ENCODE measurements at regions not wholly inside any gene's neighbourhood (a gene's known extent, or its start where the extent isn't known, plus 50 kb on each side); places are given as distances from the start of the nearest gene placed in this dataset.
"Not testable (repeated sequence)": the region's sequence is repeated elsewhere in the genome, so short reads cannot be mapped to it uniquely, and the experiment has no call there.

GRCh38 chr5:82886911-82887310, 190.3 kb downstream of the TMEM167A start:
- no peak for DNase-seq

- no peak for DNase-seq
Measured at GRCh38 chr5:82885627-82886389, 191.4 kb downstream of the TMEM167A start.

GRCh38 chr5:82884821-82885471, 192.2 kb downstream of the TMEM167A start:
- DNase-seq, result no peak

- DNase-seq, result no peak
Measured at GRCh38 chr5:82882316-82882715, 194.9 kb downstream of the TMEM167A start.

GRCh38 chr5:82881571-82882174, 195.5 kb downstream of the TMEM167A start:
- no peak for DNase-seq

GRCh38 chr5:82879089-82879488, 198.1 kb downstream of the TMEM167A start:
- no peak for DNase-seq

- no peak for DNase-seq
Measured at GRCh38 chr5:82873452-82873851, 203.7 kb downstream of the TMEM167A start.

- DNase-seq, result not testable (repeated sequence)
Measured at GRCh38 chr5:82872321-82873288, 204.6 kb downstream of the TMEM167A start.

- DNase-seq, result no peak
Measured at GRCh38 chr5:82865625-82866024, 211.6 kb downstream of the TMEM167A start.

GRCh38 chr5:82863266-82863665, 213.9 kb downstream of the TMEM167A start:
- DNase-seq, result no peak

- DNase-seq, result no peak
Measured at GRCh38 chr5:82862711-82863110, 214.5 kb downstream of the TMEM167A start.

GRCh38 chr5:82862261-82862660, 214.9 kb downstream of the TMEM167A start:
- no peak for DNase-seq

- DNase-seq, result no peak
Measured at GRCh38 chr5:82861701-82862100, 215.5 kb downstream of the TMEM167A start.

- DNase-seq, result no peak
Measured at GRCh38 chr5:82859451-82860140, 217.6 kb downstream of the TMEM167A start.

GRCh38 chr5:82858151-82859025, 218.8 kb downstream of the TMEM167A start:
- DNase-seq, result no peak

GRCh38 chr5:82855893-82856550, 221.2 kb downstream of the TMEM167A start:
- DNase-seq, result no peak

GRCh38 chr5:82854956-82855355, 222.2 kb downstream of the TMEM167A start:
- no peak for DNase-seq

- DNase-seq, result no peak
Measured at GRCh38 chr5:82851471-82851870, 225.7 kb downstream of the TMEM167A start.

GRCh38 chr5:82850393-82850792, 226.8 kb downstream of the TMEM167A start:
- no peak for DNase-seq

- no peak for DNase-seq
Measured at GRCh38 chr5:82849885-82850284, 227.3 kb downstream of the TMEM167A start.

- DNase-seq, result no peak
Measured at GRCh38 chr5:82847562-82847961, 229.6 kb downstream of the TMEM167A start.

All from stimulated activated CD4-positive, alpha-beta T cell treated with anti-CD3 and anti-CD28 coated beads, Interleukin-12 subunit alpha, Interleukin-12 subunit beta, amount 100 ng/mL, for 4 hours (primary cell).